ENCODE measurements at regions not wholly inside any gene's neighbourhood (a gene's known extent, or its start where the extent isn't known, plus 50 kb on each side); places are given as distances from the start of the nearest gene placed in this dataset.

GRCh38 chr6:24053057-24053456, 73.0 kb upstream of the NRSN1 start:
- Histone ChIP-seq H3K27me3 (ENCODE audit: insufficient read depth, low read length) (no peaks in the 10 kb centered on the region), H3K4me1 (ENCODE audit: control insufficient read depth in 1 of 2, insufficient read depth in 2 of 2, low read length in 2 of 2) (no peaks in the 10 kb centered on the region), H3K36me3 (ENCODE audit: control insufficient read depth in 1 of 2, insufficient read depth in 2 of 2, low read length in 2 of 2) (no peaks in the 10 kb centered on the region), H3K4me3 (replicated peaks in 1 of 2; ENCODE audit: low read depth in 1 of 2, low read length in 2 of 2) (no peak overlapping the region), H2AFZ (ENCODE audit: low read depth, low read length, poor library complexity, severe bottlenecking) (no peak overlapping the region), H4K20me1 (ENCODE audit: insufficient read depth) (no peaks in the 10 kb centered on the region; the same call in 1 of the 2 replicates), H3K9me2 (ENCODE audit: insufficient read depth) (no peaks in the 10 kb centered on the region), H3K27ac (ENCODE audit: low read depth, low read length) (no peak overlapping the region), H3K9ac (ENCODE audit: low read length) (no peak overlapping the region), H3K4me2 (ENCODE audit: low read length) (no peak overlapping the region), H3K9me3 (ENCODE audit: control insufficient read depth in 1 of 2, insufficient read depth in 1 of 2, low read depth in 1 of 2, low read length in 2 of 2) (no peaks in the 10 kb centered on the region), H3K79me2 (ENCODE audit: insufficient read depth, low read length) (no peaks in the 10 kb centered on the region)
- TF ChIP-seq CBX3 (IDR thresholded peaks at IDR 0.05; ENCODE audit: low read depth): no peak
- no peak for TF ChIP-seq RAD21 (IDR thresholded peaks at IDR 0.05; ENCODE audit: low read depth)
- TF ChIP-seq TCF7L2 (IDR thresholded peaks at IDR 0.05; ENCODE audit: borderline replicate concordance, extremely low read depth, insufficient read depth, insufficient read length): no peak
- no peak for TF ChIP-seq ZNF274 (IDR thresholded peaks at IDR 0.05; ENCODE audit: low read depth, low read length)
- no peak for TF ChIP-seq FOSL1 (IDR thresholded peaks at IDR 0.05; ENCODE audit: low read depth)
- no peak for TF ChIP-seq SIN3A (IDR thresholded peaks at IDR 0.05; ENCODE audit: low read depth)
- TF ChIP-seq CTCF (IDR thresholded peaks at IDR 0.05 in 2 of 3, conservative IDR thresholded peaks at IDR 0.05 in 1 of 3; ENCODE audit: borderline replicate concordance in 1 of 3, insufficient read depth in 1 of 3, low read depth in 2 of 3, low read length in 2 of 3): no peak
- TF ChIP-seq POLR2AphosphoS5 (IDR thresholded peaks at IDR 0.05; ENCODE audit: low read depth, low read length): no peak
- TF ChIP-seq YY1 (IDR thresholded peaks at IDR 0.05; ENCODE audit: extremely low read depth, insufficient replicate concordance, low read depth, low read length): no peak
- TF ChIP-seq SP1 (IDR thresholded peaks at IDR 0.05; ENCODE audit: low read depth): no peak
- TF ChIP-seq REST (IDR thresholded peaks at IDR 0.05; ENCODE audit: low read depth): no peak
- no peak for TF ChIP-seq MAX (IDR thresholded peaks at IDR 0.05)
- no peak for TF ChIP-seq ATF3 (IDR thresholded peaks at IDR 0.05)
- no peak for TF ChIP-seq EZH2 (IDR thresholded peaks at IDR 0.05)
- TF ChIP-seq EGR1 (IDR thresholded peaks at IDR 0.05; ENCODE audit: low read depth): no peak
- no peak for TF ChIP-seq ZBTB33 (IDR thresholded peaks at IDR 0.05; ENCODE audit: extremely low read depth, insufficient replicate concordance, low read length)
- DNase-seq (ENCODE audit: low read depth, low spot score): no peak
- ChIA-PET CTCF (no interaction called here), RAD21 (ENCODE audit: low non-redundant PET in 1 of 2, low total read pairs in 2 of 2, uncharacterized antibody in 2 of 2, unreplicated experiment in 2 of 2) (no interaction called here), POLR2A (no interaction called here)
- no peak for ATAC-seq
- no TSS peak for BruUV-seq (replicated peaks)
- intact Hi-C loops (cut with micrococcal nuclease): no loop called here
